WERI-Rb-1 (cell line): ENCODE measurements at regions not wholly inside any gene's neighbourhood (a gene's known extent, or its start where the extent isn't known, plus 50 kb on each side); places are given as distances from the start of the nearest gene placed in this dataset.

Source experiments
- DNase-seq: peaks from one replicate; pipeline ENCODE4 v3.0.0-alpha.2; 2020
- H3K27ac ChIP-seq: fragments of 250-450 bp; sonication (Bioruptor Pico); 2 replicates; pipeline ENCODE4 v1.5.1; 2020; ENCODE audit warnings: mild to moderate bottlenecking, moderate library complexity
- H3K27me3 ChIP-seq: fragments of 250-450 bp; sonication (Bioruptor Pico); 2 replicates; pipeline ENCODE4 v1.5.1; 2021; ENCODE audit warnings: mild to moderate bottlenecking, low read depth, moderate library complexity; ENCODE audit not compliant: insufficient read depth, severe bottlenecking
- H3K36me3 ChIP-seq: fragments of 250-450 bp; sonication (Bioruptor Pico); 2 replicates; pipeline ENCODE4 v1.5.1; 2020; ENCODE audit warnings: mild to moderate bottlenecking, moderate library complexity
- H3K4me3 ChIP-seq: 2 replicates; pipeline ENCODE4 v1.5.1; 2011; ENCODE audit warnings: low read depth, mild to moderate bottlenecking, control low read depth, low read length
- H3K9me3 ChIP-seq: fragments of 250-450 bp; sonication (Bioruptor Pico); 2 replicates; pipeline ENCODE4 v1.5.1; 2021; ENCODE audit warnings: mild to moderate bottlenecking, moderate library complexity; ENCODE audit not compliant: severe bottlenecking
- CTCF ChIP-seq: IDR thresholded peaks from 2 replicates; pipeline ENCODE4 v1.5.1; 2011; ENCODE audit warnings: low read depth, mild to moderate bottlenecking, control low read depth, inconsistent platforms, low read length

- Histone ChIP-seq H3K9me3 (no peaks in the 10 kb centered on the region), H3K36me3 (no peaks in the 10 kb centered on the region), H3K27me3 (no peaks in the 10 kb centered on the region), H3K4me3 (no peak overlapping the region), H3K27ac (no peak overlapping the region)
- no peak for TF ChIP-seq CTCF
- no peak for DNase-seq
Observed at GRCh38 chr2:105544591-105545377, 145.9 kb upstream of the FHL2 start.

- TF ChIP-seq CTCF, result no peak
- no peaks in the 10 kb centered on the region for H3K27me3 ChIP-seq
- H3K9me3 ChIP-seq, result no peaks in the 10 kb centered on the region
- no peak for DNase-seq
- H3K36me3 ChIP-seq, result no peaks in the 10 kb centered on the region
- H3K27ac ChIP-seq, result no peak overlapping the region
- H3K4me3 ChIP-seq, result no peak overlapping the region
Observed at GRCh38 chr2:105541189-105542050, 142.6 kb upstream of the FHL2 start.

GRCh38 chr2:105540642-105541041 lies 141.8 kb upstream of the FHL2 start:
- H3K27ac ChIP-seq, result no peak overlapping the region
- no peaks in the 10 kb centered on the region for H3K36me3 ChIP-seq
- TF ChIP-seq CTCF, result no peak
- no peak overlapping the region for H3K4me3 ChIP-seq
- no peak for DNase-seq
- H3K9me3 ChIP-seq, result no peaks in the 10 kb centered on the region
- no peaks in the 10 kb centered on the region for H3K27me3 ChIP-seq

- Histone ChIP-seq H3K9me3 (no peaks in the 10 kb centered on the region), H3K27me3 (no peaks in the 10 kb centered on the region), H3K36me3 (no peaks in the 10 kb centered on the region), H3K27ac (no peak overlapping the region), H3K4me3 (no peak overlapping the region)
- DNase-seq, result no peak
- no peak for TF ChIP-seq CTCF
Observed at GRCh38 chr2:105539331-105539730, 140.5 kb upstream of the FHL2 start.

- H3K4me3 ChIP-seq, result no peak overlapping the region
- no peak for DNase-seq
- no peaks in the 10 kb centered on the region for H3K27me3 ChIP-seq
- no peak for TF ChIP-seq CTCF
- no peaks in the 10 kb centered on the region for H3K36me3 ChIP-seq
- no peaks in the 10 kb centered on the region for H3K9me3 ChIP-seq
- no peak overlapping the region for H3K27ac ChIP-seq
Observed at GRCh38 chr2:105538840-105539239, 140.0 kb upstream of the FHL2 start.
